ENCODE measurements at regions not wholly inside any gene's neighbourhood (a gene's known extent, or its start where the extent isn't known, plus 50 kb on each side); places are given as distances from the start of the nearest gene placed in this dataset.

DNA sequence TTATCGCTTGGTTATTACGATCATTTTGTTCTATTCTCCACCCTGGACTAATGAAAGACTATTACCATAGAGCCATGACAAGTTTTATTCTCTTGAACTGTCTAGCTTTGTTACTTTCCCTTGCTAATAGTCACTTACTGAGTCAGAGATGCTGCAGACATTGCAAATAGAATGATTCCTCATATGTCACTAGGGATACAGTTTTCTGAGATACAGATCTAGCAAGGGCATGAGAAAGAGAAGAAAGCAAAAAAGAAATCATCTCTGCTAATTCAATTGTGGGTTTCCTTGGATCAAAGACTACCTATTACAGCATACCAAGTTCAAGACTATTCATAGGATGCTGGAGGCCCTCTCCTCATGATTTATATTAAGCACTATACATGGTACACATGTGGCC, 204.3 kb downstream of the MBL2 start:
- Histone ChIP-seq H3K27ac (ENCODE audit: low read length) (no peak overlapping the region), H3K9me3 (ENCODE audit: control insufficient read depth, insufficient read depth, low read length) (no peaks in the 10 kb centered on the region), H3K4me1 (ENCODE audit: control insufficient read depth, insufficient read depth, low read length) (no peaks in the 10 kb centered on the region), H3K4me3 (ENCODE audit: low read length) (no peak overlapping the region), H3K27me3 (ENCODE audit: control insufficient read depth, insufficient read depth, low read length) (no peaks in the 10 kb centered on the region), H3K36me3 (ENCODE audit: control insufficient read depth, insufficient read depth, low read length) (no peaks in the 10 kb centered on the region)
- TF ChIP-seq, protein P1, sequence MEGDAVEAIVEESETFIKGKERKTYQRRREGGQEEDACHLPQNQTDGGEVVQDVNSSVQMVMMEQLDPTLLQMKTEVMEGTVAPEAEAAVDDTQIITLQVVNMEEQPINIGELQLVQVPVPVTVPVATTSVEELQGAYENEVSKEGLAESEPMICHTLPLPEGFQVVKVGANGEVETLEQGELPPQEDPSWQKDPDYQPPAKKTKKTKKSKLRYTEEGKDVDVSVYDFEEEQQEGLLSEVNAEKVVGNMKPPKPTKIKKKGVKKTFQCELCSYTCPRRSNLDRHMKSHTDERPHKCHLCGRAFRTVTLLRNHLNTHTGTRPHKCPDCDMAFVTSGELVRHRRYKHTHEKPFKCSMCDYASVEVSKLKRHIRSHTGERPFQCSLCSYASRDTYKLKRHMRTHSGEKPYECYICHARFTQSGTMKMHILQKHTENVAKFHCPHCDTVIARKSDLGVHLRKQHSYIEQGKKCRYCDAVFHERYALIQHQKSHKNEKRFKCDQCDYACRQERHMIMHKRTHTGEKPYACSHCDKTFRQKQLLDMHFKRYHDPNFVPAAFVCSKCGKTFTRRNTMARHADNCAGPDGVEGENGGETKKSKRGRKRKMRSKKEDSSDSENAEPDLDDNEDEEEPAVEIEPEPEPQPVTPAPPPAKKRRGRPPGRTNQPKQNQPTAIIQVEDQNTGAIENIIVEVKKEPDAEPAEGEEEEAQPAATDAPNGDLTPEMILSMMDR (IDR thresholded peaks at IDR 0.05), result no peak
- peaks cover 0 to 3% of the 10 kb centered on the region in 2 donors for H3K27me3 Mint-ChIP-seq (ENCODE audit: low read depth in 2 of 2)
- H3K36me3 Mint-ChIP-seq, result no peaks in the 10 kb centered on the region
- ATAC-seq (no peak), DNase-seq (no peak)
- no peaks in the 10 kb centered on the region for H3K4me1 Mint-ChIP-seq
- H3K9me3 Mint-ChIP-seq, result peaks cover 0 to 2% of the 10 kb centered on the region in 2 donors
- WGBS (ENCODE audit: insufficient coverage), result 94% methylated on average over 2 of the region's 2 CpGs
- H3K27ac Mint-ChIP-seq, result no peak overlapping the region
- intact Hi-C loops (cut with micrococcal nuclease), result no loop called here
- no peak overlapping the region for H3K4me3 Mint-ChIP-seq

DNA sequence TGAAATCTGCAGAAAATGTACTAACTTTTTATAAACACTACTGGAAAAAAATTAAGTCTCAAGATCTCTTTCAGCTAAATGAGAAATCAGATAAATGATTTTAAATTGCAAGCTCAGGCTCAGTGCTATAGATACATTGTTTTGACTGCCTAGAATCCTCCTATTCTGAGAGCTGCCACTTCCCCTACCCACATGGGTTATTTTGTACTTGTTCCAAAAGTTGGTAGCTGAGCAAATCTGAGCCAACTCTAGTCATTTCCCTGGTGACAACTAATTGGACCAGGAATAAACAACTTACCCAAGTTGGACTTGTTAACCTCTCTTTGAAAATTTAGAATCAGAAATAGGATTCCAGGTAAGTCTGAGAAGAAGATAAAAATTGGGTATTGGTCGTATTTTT, 202.1 kb downstream of the MBL2 start:
- TF ChIP-seq, protein P1 (IDR thresholded peaks at IDR 0.05), result no peak
- H3K36me3 ChIP-seq (ENCODE audit: control insufficient read depth, insufficient read depth, low read length), result no peaks in the 10 kb centered on the region
- no peak overlapping the region for H3K27ac ChIP-seq (ENCODE audit: low read length)
- no peaks in the 10 kb centered on the region for H3K4me1 ChIP-seq (ENCODE audit: control insufficient read depth, insufficient read depth, low read length)
- no CpG with 5 or more reads among the region's 1 CpG for WGBS (ENCODE audit: insufficient coverage)
- H3K27me3 Mint-ChIP-seq (ENCODE audit: low read depth in 2 of 2), result peaks cover 0 to 3% of the 10 kb centered on the region in 2 donors
- H3K27me3 ChIP-seq (ENCODE audit: control insufficient read depth, insufficient read depth, low read length), result no peaks in the 10 kb centered on the region
- H3K4me3 ChIP-seq (ENCODE audit: low read length), result no peak overlapping the region
- H3K4me1 Mint-ChIP-seq, result no peaks in the 10 kb centered on the region
- ATAC-seq (no peak), DNase-seq (no peak)
- no peaks in the 10 kb centered on the region for H3K36me3 Mint-ChIP-seq
- no peaks in the 10 kb centered on the region for H3K9me3 ChIP-seq (ENCODE audit: control insufficient read depth, insufficient read depth, low read length)
- H3K9me3 Mint-ChIP-seq, result no peaks in the 10 kb centered on the region
- no peak overlapping the region for H3K4me3 Mint-ChIP-seq
- H3K27ac Mint-ChIP-seq, result no peak overlapping the region
- intact Hi-C loops (cut with micrococcal nuclease), result no loop called here

DNA sequence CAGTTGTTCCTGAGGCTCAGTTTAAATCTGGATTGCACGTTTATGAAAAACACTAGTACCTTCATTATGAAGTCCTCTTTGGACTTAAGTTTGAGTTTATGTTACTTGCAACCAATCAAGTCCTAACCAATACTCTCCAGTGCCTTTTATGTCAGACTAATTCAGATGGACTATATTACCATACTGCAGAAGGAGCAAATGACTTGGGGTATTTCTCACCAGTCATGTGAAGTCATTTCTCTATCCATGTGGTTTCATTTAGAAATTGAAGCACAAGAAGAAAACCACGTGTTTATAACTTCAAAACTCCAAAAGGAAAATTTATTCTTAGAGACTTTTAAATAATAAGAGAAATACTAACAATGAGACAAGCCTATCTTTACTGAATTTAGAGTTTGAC, 201.6 kb downstream of the MBL2 start:
- Mint-ChIP-seq H3K27me3 (ENCODE audit: low read depth in 2 of 2) (peaks cover 0 to 3% of the 10 kb centered on the region in 2 donors), H3K36me3 (no peaks in the 10 kb centered on the region), H3K4me3 (no peak overlapping the region), H3K27ac (no peak overlapping the region), H3K9me3 (no peaks in the 10 kb centered on the region), H3K4me1 (no peaks in the 10 kb centered on the region)
- TF ChIP-seq, protein P1 (IDR thresholded peaks at IDR 0.05), result no peak
- DNase-seq, result no peak
- H3K4me1 ChIP-seq (ENCODE audit: control insufficient read depth, insufficient read depth, low read length), result no peaks in the 10 kb centered on the region
- H3K9me3 ChIP-seq (ENCODE audit: control insufficient read depth, insufficient read depth, low read length), result no peaks in the 10 kb centered on the region
- H3K27ac ChIP-seq (ENCODE audit: low read length), result no peak overlapping the region
- WGBS (ENCODE audit: insufficient coverage), result 67% methylated on average over 1 of the region's 2 CpGs
- no peaks in the 10 kb centered on the region for H3K27me3 ChIP-seq (ENCODE audit: control insufficient read depth, insufficient read depth, low read length)
- no peak for ATAC-seq
- no peaks in the 10 kb centered on the region for H3K36me3 ChIP-seq (ENCODE audit: control insufficient read depth, insufficient read depth, low read length)
- intact Hi-C loops (cut with micrococcal nuclease), result no loop called here
- H3K4me3 ChIP-seq (ENCODE audit: low read length), result no peak overlapping the region

GRCh38 chr10:52571516-52572182, 200.9 kb downstream of the MBL2 start:
- no peak for ATAC-seq

More at GRCh38 chr10:52571516-52572182, 200.9 kb downstream of the MBL2 start:
- H3K9me3 ChIP-seq (ENCODE audit: control insufficient read depth, insufficient read depth, low read length), result no peaks in the 10 kb centered on the region
- no CpG with 5 or more reads among the region's 3 CpGs for WGBS (ENCODE audit: insufficient coverage)
- Mint-ChIP-seq H3K9me3 (no peaks in the 10 kb centered on the region), H3K27ac (no peak overlapping the region), H3K36me3 (no peaks in the 10 kb centered on the region), H3K4me1 (no peaks in the 10 kb centered on the region), H3K4me3 (no peak overlapping the region), H3K27me3 (ENCODE audit: low read depth in 2 of 2) (peaks cover 0 to 3% of the 10 kb centered on the region in 2 donors)
- H3K36me3 ChIP-seq (ENCODE audit: control insufficient read depth, insufficient read depth, low read length), result no peaks in the 10 kb centered on the region
- no peak for DNase-seq
- TF ChIP-seq, protein P1 (IDR thresholded peaks at IDR 0.05), result no peak
- no peaks in the 10 kb centered on the region for H3K4me1 ChIP-seq (ENCODE audit: control insufficient read depth, insufficient read depth, low read length)
- H3K27ac ChIP-seq (ENCODE audit: low read length), result no peak overlapping the region
- H3K27me3 ChIP-seq (ENCODE audit: control insufficient read depth, insufficient read depth, low read length), result no peaks in the 10 kb centered on the region
- intact Hi-C loops (cut with micrococcal nuclease), result no loop called here
- H3K4me3 ChIP-seq (ENCODE audit: low read length), result no peak overlapping the region

All from natural killer cell (primary cell).